ENCODE measurements at regions not wholly inside any gene's neighbourhood (a gene's known extent, or its start where the extent isn't known, plus 50 kb on each side); places are given as distances from the start of the nearest gene placed in this dataset.

GRCh38 chr10:3255616-3256015 is 83.0 kb upstream of the PITRM1 start:
- TF ChIP-seq CTCF (IDR thresholded peaks at IDR 0.05; ENCODE audit: low read depth, low read length, poor library complexity, severe bottlenecking) = no peak
- TF ChIP-seq EZH2phosphoT487 (IDR thresholded peaks at IDR 0.05; ENCODE audit: borderline replicate concordance, low read length) = no peak
